ENCODE measurements at regions not wholly inside any gene's neighbourhood (a gene's known extent, or its start where the extent isn't known, plus 50 kb on each side); places are given as distances from the start of the nearest gene placed in this dataset.

DNA sequence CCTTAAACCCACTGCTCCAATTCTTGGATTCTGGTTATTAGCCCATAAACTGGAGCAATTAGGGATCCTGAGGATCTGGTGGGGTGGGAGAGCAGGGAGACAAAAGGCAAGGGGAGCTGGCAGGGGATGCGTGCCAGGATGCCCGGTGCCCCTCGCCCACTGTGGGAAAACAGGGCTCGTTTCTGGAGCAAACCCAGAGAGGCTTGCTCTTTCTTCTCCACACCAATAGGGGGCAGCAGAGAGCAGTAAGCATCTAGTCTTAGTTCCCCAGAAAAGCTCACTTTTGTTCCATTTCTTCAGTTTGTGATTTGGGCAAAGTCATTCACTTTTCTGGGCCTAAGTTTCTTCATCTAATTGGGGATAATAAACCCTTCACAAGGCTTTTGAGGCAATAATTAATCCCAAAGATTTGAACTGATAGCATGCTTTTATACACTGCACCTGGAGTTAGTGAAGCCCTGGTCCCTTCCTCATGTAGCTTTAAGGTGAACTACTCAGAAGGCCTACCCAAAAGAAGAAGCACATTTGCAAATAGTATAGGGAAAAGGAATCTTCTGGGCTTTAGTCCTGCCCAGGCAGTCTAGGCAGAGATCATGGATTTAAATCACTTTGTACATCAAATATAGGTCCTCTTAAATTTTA is 160.6 kb upstream of the USP24 start:
- Histone ChIP-seq H3K79me2 (ENCODE audit: control insufficient read depth in 1 of 2, insufficient read depth in 2 of 2, low read length in 2 of 2) (no peaks in the 10 kb centered on the region), H3K79me1 (ENCODE audit: low read depth, low read length) (no peaks in the 10 kb centered on the region), H2BK120ac (replicated peaks; ENCODE audit: low read depth, low read length) (no peak overlapping the region), H4K5ac (ENCODE audit: insufficient read length, low read depth, low read length) (no peak overlapping the region), H2BK12ac (ENCODE audit: low read depth, low read length) (no peak overlapping the region), H3K4me1 (replicated peaks in 1 of 4; ENCODE audit: control insufficient read depth in 3 of 4, insufficient read depth in 4 of 4, low read length in 3 of 4) (no peaks in the 10 kb centered on the region), H3K14ac (ENCODE audit: insufficient read length) (no peak overlapping the region), H2AK5ac (ENCODE audit: low read depth, low read length) (no peak overlapping the region), H2BK20ac (ENCODE audit: low read length) (no peak overlapping the region), H3K23ac (ENCODE audit: insufficient read length) (no peak overlapping the region), H3K9ac (replicated peaks in 1 of 4; ENCODE audit: extremely low read depth in 1 of 4, low read depth in 3 of 4, low read length in 3 of 4) (no peak overlapping the region), H3K4me2 (ENCODE audit: insufficient read depth in 1 of 2, low read depth in 2 of 2, low read length in 2 of 2) (no peak overlapping the region), H3K23me2 (ENCODE audit: low read depth, low read length) (no peaks in the 10 kb centered on the region), H3K4me3 (ENCODE audit: extremely low read depth in 1 of 4, insufficient read depth in 2 of 4, low read depth in 3 of 4, low read length in 4 of 4) (no peak overlapping the region), H3K27ac (ENCODE audit: low read depth, low read length) (no peak overlapping the region), H2AFZ (ENCODE audit: low read length) (no peak overlapping the region), H2BK15ac (ENCODE audit: low read length) (no peak overlapping the region), H3K9me3 (ENCODE audit: insufficient read depth in 2 of 2, low read depth in 1 of 2, low read length in 1 of 2) (no peaks in the 10 kb centered on the region), H2BK5ac (ENCODE audit: low read depth, low read length) (no peak overlapping the region), H3K27me3 (replicated peaks in 1 of 4; ENCODE audit: control insufficient read depth in 3 of 4, extremely low read depth in 1 of 4, insufficient read depth in 3 of 4, low read length in 3 of 4) (no peaks in the 10 kb centered on the region; a peak in 1 of 7 replicates), H4K8ac (ENCODE audit: extremely low read depth, insufficient read depth, low read length) (no peak overlapping the region), H3K36me3 (ENCODE audit: control insufficient read depth in 2 of 4, insufficient read depth in 4 of 4, low read length in 3 of 4) (no peaks in the 10 kb centered on the region), H3K4ac (replicated peaks; ENCODE audit: insufficient read length, low read depth, low read length) (no peak overlapping the region), H3K56ac (replicated peaks; ENCODE audit: insufficient read length, low read depth, low read length) (no peak overlapping the region), H3K18ac (ENCODE audit: extremely low read depth, low read length) (no peak overlapping the region), H4K91ac (replicated peaks; ENCODE audit: insufficient read length, low read length) (no peak overlapping the region), H4K20me1 (replicated peaks in 1 of 2; ENCODE audit: control insufficient read depth in 1 of 2, insufficient read depth in 2 of 2, low read length in 2 of 2) (no peaks in the 10 kb centered on the region)
- 68% methylated on average over 4 of the region's 4 CpGs; no CpG with 5 or more reads in 1 of the 2 experiments for WGBS, 2 experiments (ENCODE audit: extremely low coverage in 1 of 2, insufficient coverage in 1 of 2, insufficient read length in 1 of 2, insufficient replicate concordance in 2 of 2, low coverage in 1 of 2, low lambda C conversion rate in 2 of 2, missing lambda C conversion rate in 1 of 2)
- DNase-seq (ENCODE audit: low read depth in 1 of 2, low spot score in 2 of 2) (peak in 1 of 2 experiments; percentile 64), FAIRE-seq (peak; percentile 75)
- ChIA-PET CTCF (ENCODE audit: partially characterized antibody) (interaction anchor here (0.6 to 4.4 kb wide), 72 partner anchors 9 to 1209 kb away, joined by 3 to 50 read pairs (median 4); no protein-coding TSS in a partner anchor), POLR2A (ENCODE audit: partially characterized antibody) (no interaction called here)
- peak; percentile 61 to 67 for TF ChIP-seq RAD21 (IDR thresholded peaks at IDR 0.05 in 1 of 2, conservative IDR thresholded peaks at IDR 0.05 in 1 of 2; ENCODE audit: low read depth in 2 of 2, low read length in 2 of 2)
- TF ChIP-seq POU5F1 (IDR thresholded peaks at IDR 0.05; ENCODE audit: low read depth, low read length): no peak
- TF ChIP-seq BACH1 (IDR thresholded peaks at IDR 0.05; ENCODE audit: low read length): peak; percentile 35; the same call in 1 of the 2 replicates
- no peak for TF ChIP-seq SP4 (IDR thresholded peaks at IDR 0.05; ENCODE audit: low read length)
- TF ChIP-seq YY1 (IDR thresholded peaks at IDR 0.05; ENCODE audit: low read depth, low read length): 0 out of 2 replicates have a peak, but pooled peaks have one; percentile 15
- TF ChIP-seq POLR2AphosphoS5 (IDR thresholded peaks at IDR 0.05; ENCODE audit: low read depth, low read length): no peak
- TF ChIP-seq, protein P1, sequence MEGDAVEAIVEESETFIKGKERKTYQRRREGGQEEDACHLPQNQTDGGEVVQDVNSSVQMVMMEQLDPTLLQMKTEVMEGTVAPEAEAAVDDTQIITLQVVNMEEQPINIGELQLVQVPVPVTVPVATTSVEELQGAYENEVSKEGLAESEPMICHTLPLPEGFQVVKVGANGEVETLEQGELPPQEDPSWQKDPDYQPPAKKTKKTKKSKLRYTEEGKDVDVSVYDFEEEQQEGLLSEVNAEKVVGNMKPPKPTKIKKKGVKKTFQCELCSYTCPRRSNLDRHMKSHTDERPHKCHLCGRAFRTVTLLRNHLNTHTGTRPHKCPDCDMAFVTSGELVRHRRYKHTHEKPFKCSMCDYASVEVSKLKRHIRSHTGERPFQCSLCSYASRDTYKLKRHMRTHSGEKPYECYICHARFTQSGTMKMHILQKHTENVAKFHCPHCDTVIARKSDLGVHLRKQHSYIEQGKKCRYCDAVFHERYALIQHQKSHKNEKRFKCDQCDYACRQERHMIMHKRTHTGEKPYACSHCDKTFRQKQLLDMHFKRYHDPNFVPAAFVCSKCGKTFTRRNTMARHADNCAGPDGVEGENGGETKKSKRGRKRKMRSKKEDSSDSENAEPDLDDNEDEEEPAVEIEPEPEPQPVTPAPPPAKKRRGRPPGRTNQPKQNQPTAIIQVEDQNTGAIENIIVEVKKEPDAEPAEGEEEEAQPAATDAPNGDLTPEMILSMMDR (IDR thresholded peaks at IDR 0.05; ENCODE audit: control extremely low read depth in 1 of 3, insufficient read depth in 1 of 3, low read depth in 1 of 3, low read length in 3 of 3): peak; percentile 47 to 82 (median 63)
- TF ChIP-seq, protein P2, sequence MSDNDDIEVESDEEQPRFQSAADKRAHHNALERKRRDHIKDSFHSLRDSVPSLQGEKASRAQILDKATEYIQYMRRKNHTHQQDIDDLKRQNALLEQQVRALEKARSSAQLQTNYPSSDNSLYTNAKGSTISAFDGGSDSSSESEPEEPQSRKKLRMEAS (IDR thresholded peaks at IDR 0.05): no peak
- TF ChIP-seq SIRT6 (IDR thresholded peaks at IDR 0.05; ENCODE audit: low read length): no peak
